HepG2 (cell line): ENCODE measurements at regions not wholly inside any gene's neighbourhood (a gene's known extent, or its start where the extent isn't known, plus 50 kb on each side); places are given as distances from the start of the nearest gene placed in this dataset.

ENCODE experiments used
- ATAC-seq: fragments of 200-7000 bp; cut with Tn5 transposase; 3 replicates; pipeline ENCODE4 v1.9.1; 2020; ENCODE audit warnings: mild to moderate bottlenecking, moderate library complexity
- BruUV-seq: library from RNA; stranded (reverse); fragments of 400-500 nt; replicated peaks from 2 replicates; lab custom pipeline; 2021; lab: Mats Ljungman, UMichigan
- CTCF ChIA-PET: fragments of 300-600 bp; formaldehyde crosslinking; extraction: SDS; loops from one replicate; lab custom pipeline; 2021; ENCODE audit warnings: low total read pairs, inconsistent platforms, low intra/inter-chr PET ratio; lab: Yijun Ruan, JAX
- POLR2A ChIA-PET: fragments of 350-600 bp; sonication (Branson Sonifier 250); formaldehyde crosslinking; loops from one replicate; lab custom pipeline; 2020; ENCODE audit warnings: antibody characterized with exemption, inconsistent platforms; lab: Yijun Ruan, JAX
- DNase-seq: peaks from one replicate; pipeline ENCODE4 v3.0.0-alpha.2; 2015; ENCODE audit warnings: low spot score
- FAIRE-seq: peaks from 3 replicates; lab custom pipeline; 2011; peaks lifted over from hg19 to GRCh38; lab: Jason Lieb, UNC
- H2AFZ ChIP-seq: one replicate; pipeline ENCODE4 v1.6.1; 2011; ENCODE audit warnings: low read length, inconsistent platforms
- H3K27ac ChIP-seq: fragments of 300-600 bp; 3 replicates; pipeline ENCODE4 v1.8.0; 2011; ENCODE audit warnings: mixed run types, mild to moderate bottlenecking, mixed read lengths, low read length, inconsistent platforms; ENCODE audit not compliant: insufficient read depth; ENCODE audit errors: extremely low read length
- H3K27me3 ChIP-seq, 2 experiments: fragments of 200-600 bp in 1 of 2; 2 replicates in 1 of 2; 3 replicates in 1 of 2; pipeline versions ENCODE4 v1.6.0 to v1.8.0; 2011; ENCODE audit warnings: low read length in 2 of 2, mild to moderate bottlenecking in 2 of 2, moderate library complexity in 2 of 2, inconsistent platforms in 1 of 2; ENCODE audit not compliant: insufficient read depth in 2 of 2, control insufficient read depth in 1 of 2
- H3K36me3 ChIP-seq, 2 experiments: fragments of 200-600 bp in 1 of 2; replicated peaks in 1 of 2; 2 replicates in 1 of 2; 3 replicates in 1 of 2; pipeline versions ENCODE4 v1.5.1 to v1.8.0; 2011; ENCODE audit warnings: low read length in 2 of 2, inconsistent platforms in 1 of 2; ENCODE audit not compliant: insufficient read depth in 2 of 2, control insufficient read depth in 1 of 2
- H3K4me1 ChIP-seq: 2 replicates; pipeline ENCODE4 v1.5.1; 2012; ENCODE audit warnings: low read length, inconsistent platforms; ENCODE audit not compliant: insufficient read depth
- H3K4me2 ChIP-seq: 2 replicates; pipeline ENCODE4 v1.6.0; 2011; ENCODE audit warnings: low read depth, low read length, inconsistent platforms
- H3K4me3 ChIP-seq, 3 experiments: fragments of 200-600 bp in 1 of 3; sonication (generic), shearing (Covaris generic) in 1 of 3; replicated peaks in 1 of 3; 2 replicates each; pipeline ENCODE4 v1.5.1; 2011 to 2016; ENCODE audit warnings: low read length in 3 of 3, inconsistent platforms in 2 of 3, low read depth in 2 of 3, mild to moderate bottlenecking in 2 of 3, control low read depth in 1 of 3, mixed read lengths in 1 of 3; ENCODE audit not compliant: insufficient read depth in 1 of 3
- H3K79me2 ChIP-seq: one replicate; pipeline ENCODE4 v1.6.1; 2011; ENCODE audit warnings: low read length, inconsistent platforms; ENCODE audit not compliant: insufficient read depth
- H3K9ac ChIP-seq: 2 replicates; pipeline ENCODE4 v1.6.0; 2011; ENCODE audit warnings: mild to moderate bottlenecking, low read depth, low read length, inconsistent platforms; ENCODE audit not compliant: insufficient read depth
- H3K9me3 ChIP-seq: 2 replicates; pipeline ENCODE4 v1.5.1; 2012; ENCODE audit warnings: mild to moderate bottlenecking, low read length
- H4K20me1 ChIP-seq: 2 replicates; pipeline ENCODE4 v1.6.0; 2011; ENCODE audit warnings: inconsistent platforms, mild to moderate bottlenecking, low read length, moderate library complexity; ENCODE audit not compliant: insufficient read depth
- KLF11 ChIP-seq: IDR thresholded peaks from 2 replicates; pipeline ENCODE4 v1.6.1; 2016; ENCODE audit warnings: missing compliant biosample characterization
- MBD4 ChIP-seq: IDR thresholded peaks from 2 replicates; pipeline ENCODE4 v1.6.1; 2012; ENCODE audit warnings: low read length, inconsistent platforms, borderline replicate concordance
- NR2F1 ChIP-seq, 2 experiments: fragments of 450-650 bp in 1 of 2; formaldehyde crosslinking in 1 of 2; IDR thresholded peaks; 2 replicates each; pipeline versions ENCODE4 v1.5.0 to v1.6.1; 2016 to 2020; ENCODE audit warnings: mild to moderate bottlenecking in 1 of 2, missing compliant biosample characterization in 1 of 2, missing genetic modification reagents in 1 of 2, moderate library complexity in 1 of 2
- SRSF4 ChIP-seq: fragments of 200-400 bp; formaldehyde crosslinking; IDR thresholded peaks from one replicate; pipeline ENCODE4 v1.6.1; 2018; ENCODE audit warnings: mild to moderate bottlenecking, low read depth, low read length, moderate library complexity; ENCODE audit not compliant: poor library complexity, severe bottlenecking
- ZC3H4 ChIP-seq: sonication (generic); formaldehyde crosslinking; IDR thresholded peaks from 2 replicates; pipeline ENCODE4 v1.4.0; 2020; ENCODE audit warnings: missing genetic modification reagents, borderline replicate concordance
- ZFP90 ChIP-seq: sonication (generic); formaldehyde crosslinking; IDR thresholded peaks from 2 replicates; pipeline ENCODE4 v1.8.0; 2022; ENCODE audit warnings: missing genetic modification reagents, mild to moderate bottlenecking, inconsistent platforms, borderline replicate concordance
- ZNF446 ChIP-seq: sonication (generic); formaldehyde crosslinking; IDR thresholded peaks from 2 replicates; pipeline ENCODE4 v1.5.0; 2020; ENCODE audit warnings: mild to moderate bottlenecking, missing genetic modification reagents
- ZSCAN30 ChIP-seq: sonication (generic); formaldehyde crosslinking; IDR thresholded peaks from 2 replicates; pipeline ENCODE4 v1.5.0; 2020; ENCODE audit warnings: mild to moderate bottlenecking, missing genetic modification reagents
- WGBS: methylation state at CpG from one replicate; pipeline ENCODE4 v1.1.6; 2017; ENCODE audit warnings: low lambda C conversion rate; 5-methylcytosine and 5-hydroxymethylcytosine counted together
- in situ Hi-C: cut with HindIII; loops from 2 replicates; pipeline ENCODE4 v1.10.0; 2017; ENCODE audit warnings: low pct_unique_long_range_greater_than_20kb; ENCODE audit not compliant: extremely low pct_ligation_motif_present
- intact Hi-C: fragments of 100-400 bp; cut with micrococcal nuclease; formaldehyde crosslinking; loops from one replicate; pipeline ENCODE4 v1.10.0; 2022; ENCODE audit not compliant: unreplicated experiment
- TF ChIP-seq, protein P1 (sequence below): sonication (generic); formaldehyde crosslinking; IDR thresholded peaks from 2 replicates; pipeline ENCODE4 v1.4.0; 2020; ENCODE audit warnings: missing genetic modification reagents
- TF ChIP-seq, protein P2 (sequence below): sonication (generic); formaldehyde crosslinking; IDR thresholded peaks from 2 replicates; pipeline ENCODE4 v1.4.0; 2020; ENCODE audit warnings: missing genetic modification reagents

DNA sequence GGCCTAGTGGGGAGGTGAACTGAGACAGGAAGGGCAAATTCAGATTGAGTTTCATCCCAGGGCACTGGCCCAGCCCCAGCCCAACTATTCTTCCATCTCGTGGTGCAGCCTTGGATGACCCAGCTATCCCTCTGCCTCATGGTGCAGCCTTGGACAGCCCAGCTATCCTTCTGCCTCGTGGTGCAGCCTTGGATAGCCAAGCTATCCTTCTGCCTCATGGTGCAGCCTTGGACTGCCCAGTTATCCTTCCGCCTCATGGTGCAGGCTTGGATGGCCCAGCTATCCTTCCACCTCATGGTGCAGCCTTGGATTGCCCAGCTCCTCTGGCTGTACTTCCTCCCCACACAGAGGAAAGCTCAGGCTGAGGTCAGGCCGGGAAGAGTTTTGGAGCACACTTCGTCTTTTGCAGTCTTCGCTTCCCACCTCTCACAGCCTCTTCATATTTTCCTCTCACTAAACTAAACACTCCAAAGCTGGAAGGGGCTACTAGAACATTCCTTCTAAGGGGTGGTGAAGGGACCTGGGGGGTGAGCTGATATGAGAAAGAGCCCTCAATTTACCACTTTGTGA is 69.8 kb upstream of the TTC34 start:
- no peak overlapping the region for H3K4me3 ChIP-seq
- no TSS peak for BruUV-seq
- H3K9me3 ChIP-seq: peaks cover 10% of the 10 kb centered on the region
- no peaks in the 10 kb centered on the region for H3K36me3 ChIP-seq
- TF ChIP-seq ZFP90 (CRISPR knock-in tag) (peak; percentile 100), SRSF4 (no peak)
- no peak overlapping the region for H3K27ac ChIP-seq
- in situ Hi-C loops (no loop called here), intact Hi-C loops (loop anchor here (10.0 kb wide), 1 partner anchor 553 kb away; no protein-coding TSS in a partner anchor)
- no peak for DNase-seq
- no peak for FAIRE-seq
- no peaks in the 10 kb centered on the region for H3K4me1 ChIP-seq
- 0 out of 2 replicates have a peak, but pooled peaks cover 4% of the 10 kb centered on the region for H4K20me1 ChIP-seq
- H3K9ac ChIP-seq: no peak overlapping the region
- H2AFZ ChIP-seq: no peak overlapping the region
- ChIA-PET CTCF (no interaction called here), POLR2A (no interaction called here)
- no peak overlapping the region for H3K4me2 ChIP-seq
- H3K27me3 ChIP-seq: peaks cover 17 to 54% of the 10 kb centered on the region in 2 experiments; a peak in 4 of 5 replicates
- H3K79me2 ChIP-seq: no peaks in the 10 kb centered on the region
- 41% methylated on average over 4 of the region's 6 CpGs for WGBS
- ATAC-seq: no peak

DNA sequence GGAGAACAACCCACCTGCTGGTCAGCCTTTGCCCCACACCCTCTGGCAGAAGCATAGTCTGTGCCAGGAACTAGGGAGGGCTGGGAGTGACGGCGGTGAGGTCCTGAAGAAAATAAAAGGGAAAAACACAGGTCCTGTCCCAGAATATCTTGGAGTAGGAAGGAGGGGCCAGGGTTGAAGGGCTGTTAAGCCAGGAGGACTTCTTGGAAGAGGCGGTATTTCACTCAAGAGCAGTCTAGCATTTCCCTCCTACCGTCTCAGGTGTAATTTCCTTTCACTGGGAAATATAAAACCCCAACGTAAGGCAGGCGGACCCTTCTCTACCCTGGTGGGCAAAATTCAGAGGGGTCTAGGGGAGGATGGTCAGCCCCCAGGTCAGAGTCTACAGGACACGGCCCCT is 72.7 kb upstream of the TTC34 start:
- DNase-seq (no peak), ATAC-seq (no peak), FAIRE-seq (no peak)
- ChIA-PET POLR2A (no interaction called here), CTCF (no interaction called here)
- Histone ChIP-seq H4K20me1 (0 out of 2 replicates have a peak, but pooled peaks cover 4% of the 10 kb centered on the region), H3K4me3 (no peak overlapping the region), H3K9me3 (peaks cover 10% of the 10 kb centered on the region), H3K4me1 (no peaks in the 10 kb centered on the region), H3K4me2 (no peak overlapping the region), H3K9ac (no peak overlapping the region), H3K79me2 (no peaks in the 10 kb centered on the region), H2AFZ (no peak overlapping the region), H3K27me3 (peaks cover 26 to 64% of the 10 kb centered on the region in 2 experiments), H3K36me3 (no peaks in the 10 kb centered on the region), H3K27ac (no peak overlapping the region)
- in situ Hi-C loops: no loop called here
- intact Hi-C loops: loop anchor here (10.0 kb wide), 1 partner anchor 551 kb away; no protein-coding TSS in a partner anchor
- WGBS: 46% methylated on average over 5 of the region's 7 CpGs
- BruUV-seq: no TSS peak
- TF ChIP-seq, protein P1, sequence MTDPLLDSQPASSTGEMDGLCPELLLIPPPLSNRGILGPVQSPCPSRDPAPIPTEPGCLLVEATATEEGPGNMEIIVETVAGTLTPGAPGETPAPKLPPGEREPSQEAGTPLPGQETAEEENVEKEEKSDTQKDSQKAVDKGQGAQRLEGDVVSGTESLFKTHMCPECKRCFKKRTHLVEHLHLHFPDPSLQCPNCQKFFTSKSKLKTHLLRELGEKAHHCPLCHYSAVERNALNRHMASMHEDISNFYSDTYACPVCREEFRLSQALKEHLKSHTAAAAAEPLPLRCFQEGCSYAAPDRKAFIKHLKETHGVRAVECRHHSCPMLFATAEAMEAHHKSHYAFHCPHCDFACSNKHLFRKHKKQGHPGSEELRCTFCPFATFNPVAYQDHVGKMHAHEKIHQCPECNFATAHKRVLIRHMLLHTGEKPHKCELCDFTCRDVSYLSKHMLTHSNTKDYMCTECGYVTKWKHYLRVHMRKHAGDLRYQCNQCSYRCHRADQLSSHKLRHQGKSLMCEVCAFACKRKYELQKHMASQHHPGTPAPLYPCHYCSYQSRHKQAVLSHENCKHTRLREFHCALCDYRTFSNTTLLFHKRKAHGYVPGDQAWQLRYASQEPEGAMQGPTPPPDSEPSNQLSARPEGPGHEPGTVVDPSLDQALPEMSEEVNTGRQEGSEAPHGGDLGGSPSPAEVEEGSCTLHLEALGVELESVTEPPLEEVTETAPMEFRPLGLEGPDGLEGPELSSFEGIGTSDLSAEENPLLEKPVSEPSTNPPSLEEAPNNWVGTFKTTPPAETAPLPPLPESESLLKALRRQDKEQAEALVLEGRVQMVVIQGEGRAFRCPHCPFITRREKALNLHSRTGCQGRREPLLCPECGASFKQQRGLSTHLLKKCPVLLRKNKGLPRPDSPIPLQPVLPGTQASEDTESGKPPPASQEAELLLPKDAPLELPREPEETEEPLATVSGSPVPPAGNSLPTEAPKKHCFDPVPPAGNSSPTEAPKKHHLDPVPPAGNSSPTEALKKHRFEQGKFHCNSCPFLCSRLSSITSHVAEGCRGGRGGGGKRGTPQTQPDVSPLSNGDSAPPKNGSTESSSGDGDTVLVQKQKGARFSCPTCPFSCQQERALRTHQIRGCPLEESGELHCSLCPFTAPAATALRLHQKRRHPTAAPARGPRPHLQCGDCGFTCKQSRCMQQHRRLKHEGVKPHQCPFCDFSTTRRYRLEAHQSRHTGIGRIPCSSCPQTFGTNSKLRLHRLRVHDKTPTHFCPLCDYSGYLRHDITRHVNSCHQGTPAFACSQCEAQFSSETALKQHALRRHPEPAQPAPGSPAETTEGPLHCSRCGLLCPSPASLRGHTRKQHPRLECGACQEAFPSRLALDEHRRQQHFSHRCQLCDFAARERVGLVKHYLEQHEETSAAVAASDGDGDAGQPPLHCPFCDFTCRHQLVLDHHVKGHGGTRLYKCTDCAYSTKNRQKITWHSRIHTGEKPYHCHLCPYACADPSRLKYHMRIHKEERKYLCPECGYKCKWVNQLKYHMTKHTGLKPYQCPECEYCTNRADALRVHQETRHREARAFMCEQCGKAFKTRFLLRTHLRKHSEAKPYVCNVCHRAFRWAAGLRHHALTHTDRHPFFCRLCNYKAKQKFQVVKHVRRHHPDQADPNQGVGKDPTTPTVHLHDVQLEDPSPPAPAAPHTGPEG (CRISPR knock-in tag): no peak
- TF ChIP-seq ZNF446 (CRISPR knock-in tag) (no peak), MBD4 (no peak), ZC3H4 (CRISPR knock-in tag) (no peak), ZSCAN30 (CRISPR knock-in tag) (no peak), NR2F1 (CRISPR knock-in tag; IDR thresholded peaks at IDR 0.05) (no peak), KLF11 (CRISPR knock-in tag) (no peak)
- TF ChIP-seq, protein P2, sequence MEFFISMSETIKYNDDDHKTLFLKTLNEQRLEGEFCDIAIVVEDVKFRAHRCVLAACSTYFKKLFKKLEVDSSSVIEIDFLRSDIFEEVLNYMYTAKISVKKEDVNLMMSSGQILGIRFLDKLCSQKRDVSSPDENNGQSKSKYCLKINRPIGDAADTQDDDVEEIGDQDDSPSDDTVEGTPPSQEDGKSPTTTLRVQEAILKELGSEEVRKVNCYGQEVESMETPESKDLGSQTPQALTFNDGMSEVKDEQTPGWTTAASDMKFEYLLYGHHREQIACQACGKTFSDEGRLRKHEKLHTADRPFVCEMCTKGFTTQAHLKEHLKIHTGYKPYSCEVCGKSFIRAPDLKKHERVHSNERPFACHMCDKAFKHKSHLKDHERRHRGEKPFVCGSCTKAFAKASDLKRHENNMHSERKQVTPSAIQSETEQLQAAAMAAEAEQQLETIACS (CRISPR knock-in tag): no peak
